Calu3 (cell line): ENCODE measurements at regions not wholly inside any gene's neighbourhood (a gene's known extent, or its start where the extent isn't known, plus 50 kb on each side); places are given as distances from the start of the nearest gene placed in this dataset.

Experiments used
- BruUV-seq: library from RNA; stranded (reverse); fragments of 400-500 nt; replicated peaks from 2 replicates; lab custom pipeline; 2021; lab: Mats Ljungman, UMichigan
- CTCF ChIA-PET: fragments of 300-600 bp; sonication (Branson Sonifier 250); formaldehyde crosslinking; loops from one replicate; lab custom pipeline; 2022; ENCODE audit warnings: antibody characterized with exemption; lab: Charles Lee
- DNase-seq: peaks from one replicate; pipeline ENCODE4 v3.0.0; 2022
- H3K27ac Mint-ChIP-seq: one replicate; pipeline ENCODE4 v1.8.0; 2022; ENCODE audit warnings: mixed read lengths; ENCODE audit not compliant: unreplicated experiment
- H3K27me3 Mint-ChIP-seq: one replicate; pipeline ENCODE4 v1.8.0; 2022; ENCODE audit warnings: mixed read lengths; ENCODE audit not compliant: unreplicated experiment
- H3K36me3 Mint-ChIP-seq: one replicate; pipeline ENCODE4 v1.8.0; 2022; ENCODE audit warnings: mild to moderate bottlenecking, moderate library complexity, mixed read lengths; ENCODE audit not compliant: insufficient read depth, unreplicated experiment
- H3K4me1 Mint-ChIP-seq: one replicate; pipeline ENCODE4 v1.8.0; 2022; ENCODE audit warnings: mild to moderate bottlenecking, low read depth, mixed read lengths; ENCODE audit not compliant: unreplicated experiment
- H3K4me3 Mint-ChIP-seq: one replicate; pipeline ENCODE4 v1.8.0; 2022; ENCODE audit warnings: mild to moderate bottlenecking, low read depth, moderate library complexity, mixed read lengths; ENCODE audit not compliant: unreplicated experiment
- H3K9me3 Mint-ChIP-seq: one replicate; pipeline ENCODE4 v1.8.0; 2022; ENCODE audit warnings: low read depth, mixed read lengths; ENCODE audit not compliant: unreplicated experiment
- intact Hi-C: fragments of 100-400 bp; cut with micrococcal nuclease; formaldehyde crosslinking; loops from one replicate; pipeline ENCODE4 v1.10.0; 2022; ENCODE audit not compliant: unreplicated experiment
- TF ChIP-seq, protein P1 (sequence below): fragments of 200-600 bp; IDR thresholded peaks from one replicate; pipeline ENCODE4 v1.8.0; 2022; ENCODE audit warnings: antibody characterized with exemption; ENCODE audit not compliant: unreplicated experiment

DNA sequence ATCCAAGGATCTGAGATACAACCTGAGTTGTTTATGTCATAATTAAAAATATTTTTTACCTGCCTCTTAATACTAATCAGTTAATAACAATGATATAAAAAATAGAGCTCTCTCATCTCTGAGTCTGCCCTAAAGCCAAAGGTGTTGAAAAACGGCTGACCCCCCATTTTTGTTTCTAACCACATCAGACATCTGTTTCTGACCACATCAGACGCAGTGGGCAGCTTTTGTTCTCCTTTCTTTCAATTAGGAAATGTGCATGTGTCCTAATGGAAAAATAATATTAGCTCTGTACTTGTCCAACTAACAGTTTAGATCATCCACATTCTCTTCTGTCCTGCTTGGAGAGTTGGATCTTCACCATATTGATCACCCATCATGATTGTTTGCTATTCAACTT is 144.6 kb downstream of the SHOX2 start:
- TF ChIP-seq, protein P1, sequence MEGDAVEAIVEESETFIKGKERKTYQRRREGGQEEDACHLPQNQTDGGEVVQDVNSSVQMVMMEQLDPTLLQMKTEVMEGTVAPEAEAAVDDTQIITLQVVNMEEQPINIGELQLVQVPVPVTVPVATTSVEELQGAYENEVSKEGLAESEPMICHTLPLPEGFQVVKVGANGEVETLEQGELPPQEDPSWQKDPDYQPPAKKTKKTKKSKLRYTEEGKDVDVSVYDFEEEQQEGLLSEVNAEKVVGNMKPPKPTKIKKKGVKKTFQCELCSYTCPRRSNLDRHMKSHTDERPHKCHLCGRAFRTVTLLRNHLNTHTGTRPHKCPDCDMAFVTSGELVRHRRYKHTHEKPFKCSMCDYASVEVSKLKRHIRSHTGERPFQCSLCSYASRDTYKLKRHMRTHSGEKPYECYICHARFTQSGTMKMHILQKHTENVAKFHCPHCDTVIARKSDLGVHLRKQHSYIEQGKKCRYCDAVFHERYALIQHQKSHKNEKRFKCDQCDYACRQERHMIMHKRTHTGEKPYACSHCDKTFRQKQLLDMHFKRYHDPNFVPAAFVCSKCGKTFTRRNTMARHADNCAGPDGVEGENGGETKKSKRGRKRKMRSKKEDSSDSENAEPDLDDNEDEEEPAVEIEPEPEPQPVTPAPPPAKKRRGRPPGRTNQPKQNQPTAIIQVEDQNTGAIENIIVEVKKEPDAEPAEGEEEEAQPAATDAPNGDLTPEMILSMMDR = no peak
- Mint-ChIP-seq H3K4me3 (no peak overlapping the region), H3K36me3 (no peaks in the 10 kb centered on the region), H3K27me3 (no peaks in the 10 kb centered on the region), H3K27ac (no peak overlapping the region), H3K4me1 (no peaks in the 10 kb centered on the region), H3K9me3 (no peaks in the 10 kb centered on the region)
- no peak for DNase-seq
- CTCF ChIA-PET = no interaction called here
- intact Hi-C loops = no loop called here
- no TSS peak for BruUV-seq

DNA sequence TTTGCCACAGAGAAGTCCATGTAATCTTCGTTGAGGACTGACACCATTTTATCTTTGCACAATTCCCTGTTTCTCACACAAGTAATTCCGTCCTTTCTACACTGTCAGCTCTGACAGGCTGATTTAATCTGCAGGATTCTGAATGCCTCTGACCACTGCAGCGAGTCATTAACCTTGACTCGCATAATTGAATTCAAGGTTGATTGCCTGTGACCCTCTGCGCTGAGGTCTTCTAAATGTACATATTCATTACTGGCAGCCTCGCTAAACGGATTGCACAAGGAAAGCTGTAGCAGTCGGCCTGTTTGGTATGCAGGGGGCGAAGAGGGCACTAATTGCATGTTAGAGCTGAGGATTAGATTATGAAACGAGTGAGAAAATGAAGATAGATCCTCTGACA is 147.8 kb downstream of the SHOX2 start:
- intact Hi-C loops = no loop called here
- DNase-seq = no peak
- CTCF ChIA-PET = no interaction called here
- no TSS peak for BruUV-seq
- H3K4me3 Mint-ChIP-seq = no peak overlapping the region
- no peaks in the 10 kb centered on the region for H3K27me3 Mint-ChIP-seq
- no peaks in the 10 kb centered on the region for H3K9me3 Mint-ChIP-seq
- no peaks in the 10 kb centered on the region for H3K4me1 Mint-ChIP-seq
- H3K27ac Mint-ChIP-seq = no peak overlapping the region
- TF ChIP-seq, protein P1 = no peak
- H3K36me3 Mint-ChIP-seq = no peaks in the 10 kb centered on the region

DNA sequence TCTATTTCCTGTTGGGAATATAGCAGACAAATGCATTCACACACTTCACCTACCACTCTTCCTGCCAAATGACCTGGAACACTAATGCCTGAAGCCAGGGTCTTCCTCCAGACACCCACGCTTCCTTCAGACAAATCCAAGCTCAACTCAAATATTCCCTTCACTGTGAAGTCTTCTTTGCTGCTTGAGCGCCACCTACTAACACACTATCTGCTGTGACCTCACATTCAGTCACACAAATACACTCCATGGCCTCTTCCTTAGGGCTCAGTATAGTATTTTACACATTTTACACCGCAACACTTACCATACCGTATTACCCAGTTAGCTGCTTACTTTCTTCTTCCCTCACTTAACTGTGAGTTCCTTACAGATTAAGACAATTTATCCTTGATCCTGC is 149.4 kb downstream of the SHOX2 start:
- no peaks in the 10 kb centered on the region for H3K36me3 Mint-ChIP-seq
- no peak for DNase-seq
- TF ChIP-seq, protein P1 = no peak
- no peaks in the 10 kb centered on the region for H3K4me1 Mint-ChIP-seq
- H3K27me3 Mint-ChIP-seq = no peaks in the 10 kb centered on the region
- intact Hi-C loops = no loop called here
- CTCF ChIA-PET = no interaction called here
- H3K9me3 Mint-ChIP-seq = no peaks in the 10 kb centered on the region
- no peak overlapping the region for H3K4me3 Mint-ChIP-seq
- BruUV-seq = no TSS peak
- H3K27ac Mint-ChIP-seq = no peak overlapping the region

DNA sequence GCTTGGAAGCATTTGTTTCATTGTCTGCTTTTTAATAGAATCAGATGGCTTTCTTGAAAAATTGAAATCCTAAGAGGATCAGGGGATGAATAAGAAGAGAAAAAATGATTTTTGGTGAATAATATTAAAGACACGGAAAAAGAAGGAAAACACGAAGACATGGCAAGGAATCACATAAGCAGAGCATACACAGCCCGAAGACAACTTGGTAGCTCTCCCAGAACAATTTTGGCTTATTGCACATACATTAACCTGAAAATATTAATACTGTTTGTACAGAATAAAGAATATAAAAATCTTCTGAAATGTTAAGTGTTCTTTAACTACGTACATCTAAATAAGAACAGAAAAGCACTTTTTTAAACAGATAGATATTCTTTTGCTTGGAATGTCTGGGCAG is 150.0 kb downstream of the SHOX2 start:
- no peak for DNase-seq
- Mint-ChIP-seq H3K4me3 (no peak overlapping the region), H3K27me3 (no peaks in the 10 kb centered on the region), H3K4me1 (no peaks in the 10 kb centered on the region), H3K27ac (no peak overlapping the region), H3K36me3 (no peaks in the 10 kb centered on the region), H3K9me3 (no peaks in the 10 kb centered on the region)
- CTCF ChIA-PET = no interaction called here
- BruUV-seq = no TSS peak
- TF ChIP-seq, protein P1 = no peak
- intact Hi-C loops = no loop called here
